ENCODE measurements at regions not wholly inside any gene's neighbourhood (a gene's known extent, or its start where the extent isn't known, plus 50 kb on each side); places are given as distances from the start of the nearest gene placed in this dataset.

DNA sequence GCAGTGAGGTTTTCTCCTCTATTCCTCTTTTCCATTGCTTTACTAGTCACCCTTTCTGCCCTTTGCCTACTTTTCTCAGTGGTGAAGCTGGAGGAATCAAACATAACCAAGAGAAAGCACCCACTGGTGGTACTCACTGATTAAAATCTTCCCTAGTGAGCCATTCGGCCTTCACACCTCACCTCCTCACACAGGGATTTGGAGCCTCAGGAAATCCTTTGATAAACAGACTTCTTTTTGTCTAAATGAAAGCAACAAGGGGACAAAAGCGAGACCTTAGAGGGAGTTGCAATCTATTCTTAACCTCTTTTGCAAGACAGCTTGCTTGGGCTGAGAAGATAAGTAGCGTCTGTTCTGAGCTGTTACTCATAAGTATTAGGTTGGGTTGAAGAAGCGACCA is 572.6 kb downstream of the ZNF674 start:
- no peak overlapping the region for H3K23ac ChIP-seq (ENCODE audit: insufficient read length, low read depth, low read length)
- no peak overlapping the region for H3K18ac ChIP-seq (ENCODE audit: insufficient read length, low read depth, low read length)
- no peaks in the 10 kb centered on the region for H3K27me3 Mint-ChIP-seq (ENCODE audit: low read depth)
- H3K27me3 ChIP-seq (ENCODE audit: insufficient read depth, low read length): no peaks in the 10 kb centered on the region
- H2BK5ac ChIP-seq (ENCODE audit: insufficient read length, low read length): no peak overlapping the region
- H4K8ac ChIP-seq (replicated peaks; ENCODE audit: insufficient read length, low read depth, low read length): no peak overlapping the region
- no peak overlapping the region for H3K56ac ChIP-seq (ENCODE audit: insufficient read length, low read depth, low read length)
- no peaks in the 10 kb centered on the region for H3K79me1 ChIP-seq (ENCODE audit: insufficient read depth, low read depth, low read length, poor library complexity, severe bottlenecking)
- H3K27ac ChIP-seq (ENCODE audit: insufficient read length, low read depth, low read length): no peak overlapping the region
- H4K20me1 ChIP-seq (ENCODE audit: control insufficient read depth, insufficient read depth, insufficient read length): no peaks in the 10 kb centered on the region
- H3K4me1 Mint-ChIP-seq: peaks cover 8 to 12% of the 10 kb centered on the region in 2 experiments
- no peak overlapping the region for H3K27ac Mint-ChIP-seq
- no peak overlapping the region for H4K5ac ChIP-seq (ENCODE audit: insufficient read length, low read depth, low read length)
- TF ChIP-seq, protein P1, sequence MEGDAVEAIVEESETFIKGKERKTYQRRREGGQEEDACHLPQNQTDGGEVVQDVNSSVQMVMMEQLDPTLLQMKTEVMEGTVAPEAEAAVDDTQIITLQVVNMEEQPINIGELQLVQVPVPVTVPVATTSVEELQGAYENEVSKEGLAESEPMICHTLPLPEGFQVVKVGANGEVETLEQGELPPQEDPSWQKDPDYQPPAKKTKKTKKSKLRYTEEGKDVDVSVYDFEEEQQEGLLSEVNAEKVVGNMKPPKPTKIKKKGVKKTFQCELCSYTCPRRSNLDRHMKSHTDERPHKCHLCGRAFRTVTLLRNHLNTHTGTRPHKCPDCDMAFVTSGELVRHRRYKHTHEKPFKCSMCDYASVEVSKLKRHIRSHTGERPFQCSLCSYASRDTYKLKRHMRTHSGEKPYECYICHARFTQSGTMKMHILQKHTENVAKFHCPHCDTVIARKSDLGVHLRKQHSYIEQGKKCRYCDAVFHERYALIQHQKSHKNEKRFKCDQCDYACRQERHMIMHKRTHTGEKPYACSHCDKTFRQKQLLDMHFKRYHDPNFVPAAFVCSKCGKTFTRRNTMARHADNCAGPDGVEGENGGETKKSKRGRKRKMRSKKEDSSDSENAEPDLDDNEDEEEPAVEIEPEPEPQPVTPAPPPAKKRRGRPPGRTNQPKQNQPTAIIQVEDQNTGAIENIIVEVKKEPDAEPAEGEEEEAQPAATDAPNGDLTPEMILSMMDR (conservative IDR thresholded peaks at IDR 0.05): no peak
- H2BK120ac ChIP-seq (ENCODE audit: low read depth, low read length, poor library complexity, severe bottlenecking): no peak overlapping the region
- no peak for DNase-seq
- no peaks in the 10 kb centered on the region for H3K79me2 ChIP-seq (ENCODE audit: insufficient read depth, low read length)
- H3K14ac ChIP-seq (ENCODE audit: insufficient read depth, low read length): no peak overlapping the region
- H3K36me3 Mint-ChIP-seq (ENCODE audit: insufficient read depth in 1 of 3, low read depth in 3 of 3): peaks cover 5 to 18% (median 8%) of the 10 kb centered on the region in 3 experiments; a peak in 6 of 7 replicates
- H2AK5ac ChIP-seq (ENCODE audit: insufficient read length, low read length): no peak overlapping the region
- H3K4me1 ChIP-seq (ENCODE audit: insufficient read depth, low read length): no peaks in the 10 kb centered on the region
- H3K4ac ChIP-seq (ENCODE audit: low read depth, low read length): no peak overlapping the region
- no peak overlapping the region for H2BK20ac ChIP-seq (ENCODE audit: low read depth, low read length, poor library complexity, severe bottlenecking)
- H3K9ac ChIP-seq (ENCODE audit: extremely low read depth, insufficient read length, low read length): no peak overlapping the region
- no peaks in the 10 kb centered on the region for H3K23me2 ChIP-seq (ENCODE audit: insufficient read length, low read depth, low read length, poor library complexity, severe bottlenecking)
- no CpG with 5 or more reads among the region's 4 CpGs for WGBS (ENCODE audit: extremely low coverage, insufficient read length, low lambda C conversion rate)
- no peaks in the 10 kb centered on the region for H3K9me3 ChIP-seq (ENCODE audit: control insufficient read depth, low read depth, low read length)
- H3K4me3 Mint-ChIP-seq: no peak overlapping the region
- H3T11ph ChIP-seq (ENCODE audit: low read length): no peak overlapping the region
- H2AFZ ChIP-seq (ENCODE audit: low read length): no peak overlapping the region
- no peak overlapping the region for H4K91ac ChIP-seq (ENCODE audit: insufficient read length, low read depth, low read length)
- no peak overlapping the region for H2BK15ac ChIP-seq (ENCODE audit: low read depth, low read length)
- H3K9me3 Mint-ChIP-seq: peaks cover 61 to 62% of the 10 kb centered on the region in 2 experiments
- H2BK12ac ChIP-seq (ENCODE audit: insufficient read length, low read depth, low read length): no peak overlapping the region
- no peak overlapping the region for H3K4me2 ChIP-seq (ENCODE audit: insufficient read depth, insufficient read length, low read length)
